NCI-H2196 treated with DMSO at 0.1 percent for 48 hours (cell line): ENCODE measurements at regions not wholly inside any gene's neighbourhood (a gene's known extent, or its start where the extent isn't known, plus 50 kb on each side); places are given as distances from the start of the nearest gene placed in this dataset.

Experiments used
- DNase-seq: peaks from one replicate; lab custom pipeline; 2025; ENCODE audit not compliant: unreplicated experiment; lab: John Stamatoyannopoulos, UW

DNA sequence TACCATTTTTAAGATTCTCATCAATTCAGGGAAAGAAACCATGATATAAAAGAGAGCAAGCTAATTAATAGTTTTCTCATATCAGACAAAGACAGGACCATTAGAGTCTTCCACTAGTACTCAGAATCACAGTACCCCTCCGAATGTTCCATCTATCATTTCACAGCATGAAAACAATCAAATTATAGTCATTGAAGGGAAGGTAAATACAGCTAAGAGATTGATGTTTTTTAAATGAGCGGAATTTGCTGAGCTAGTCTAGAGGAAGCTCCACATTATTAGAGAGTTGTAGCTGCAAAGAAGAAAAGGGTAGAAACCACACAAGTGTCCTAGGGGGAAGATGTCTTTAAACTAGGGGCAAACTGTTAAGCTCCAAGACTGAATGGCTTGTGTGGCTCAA is 808.9 kb downstream of the CDH11 start:
- no peak for DNase-seq

DNA sequence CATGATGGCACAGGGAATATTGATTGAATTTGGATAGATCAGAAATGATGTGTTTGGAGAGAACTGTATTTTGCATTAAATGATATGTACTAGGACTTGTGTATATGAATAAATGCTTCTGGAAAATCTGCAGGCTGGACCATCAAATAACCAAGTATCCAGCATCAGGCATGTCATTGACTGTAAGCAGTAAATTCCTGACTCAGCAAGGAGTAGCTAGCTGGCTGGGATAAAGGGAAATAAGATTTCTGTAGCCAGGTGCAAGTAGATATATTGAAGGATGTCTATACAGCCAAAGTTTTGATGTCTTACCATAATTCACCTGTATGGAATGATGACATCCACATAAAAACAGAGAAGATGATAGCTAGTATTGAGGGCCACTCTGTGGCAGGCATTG is 809.6 kb downstream of the CDH11 start:
- no peak for DNase-seq

DNA sequence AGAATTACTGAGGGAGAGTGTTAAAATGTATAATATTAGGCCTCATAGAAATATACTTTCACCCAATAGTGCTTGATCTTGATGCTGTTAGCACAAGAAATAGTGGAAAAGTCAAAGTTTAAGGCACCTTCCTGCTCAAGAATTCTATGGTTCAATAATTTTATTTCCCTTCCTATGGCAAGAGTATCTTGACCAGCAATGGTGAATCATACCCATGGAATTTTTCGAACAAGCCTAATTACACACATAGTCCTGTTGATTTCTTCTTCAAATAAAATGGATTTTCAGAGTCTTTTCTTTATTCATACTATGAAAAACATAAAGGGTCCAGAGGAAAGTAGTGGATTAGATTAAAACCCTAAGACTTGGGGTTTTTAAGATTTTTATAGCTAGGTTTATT is 810.6 kb downstream of the CDH11 start:
- DNase-seq: no peak

DNA sequence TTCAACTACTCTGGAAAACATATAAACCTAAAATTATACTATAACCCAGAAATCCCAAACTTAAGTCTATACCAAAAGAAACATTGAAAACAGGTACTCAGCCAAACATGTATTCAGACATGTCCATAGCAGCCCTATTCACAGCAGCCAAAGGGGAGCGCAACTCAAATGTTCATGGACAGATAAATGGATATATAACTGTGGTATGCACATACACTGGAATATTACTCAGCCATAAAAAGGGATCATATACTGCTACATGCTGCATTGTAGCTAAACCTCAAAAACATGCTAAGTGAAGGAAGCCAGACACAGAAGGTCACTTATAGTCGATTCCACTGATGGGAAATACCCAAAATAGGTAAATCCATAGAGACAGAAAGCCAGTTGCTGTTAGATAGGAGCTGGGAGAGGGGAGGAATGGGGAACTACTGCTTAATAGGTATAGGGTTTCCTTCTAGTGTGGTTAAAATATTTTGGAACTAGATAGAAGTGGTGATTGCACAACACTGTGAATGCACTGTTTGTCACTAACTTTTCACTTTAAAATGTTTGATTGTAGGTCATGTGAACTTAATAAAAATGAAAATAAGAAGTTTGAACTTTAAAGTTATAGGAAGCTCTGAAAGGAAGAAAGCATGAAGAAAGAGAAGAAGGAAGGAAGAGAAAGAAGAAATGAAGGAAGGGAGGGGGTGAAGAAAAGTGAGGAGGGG is 812.3 kb downstream of the CDH11 start:
- DNase-seq: no peak

DNA sequence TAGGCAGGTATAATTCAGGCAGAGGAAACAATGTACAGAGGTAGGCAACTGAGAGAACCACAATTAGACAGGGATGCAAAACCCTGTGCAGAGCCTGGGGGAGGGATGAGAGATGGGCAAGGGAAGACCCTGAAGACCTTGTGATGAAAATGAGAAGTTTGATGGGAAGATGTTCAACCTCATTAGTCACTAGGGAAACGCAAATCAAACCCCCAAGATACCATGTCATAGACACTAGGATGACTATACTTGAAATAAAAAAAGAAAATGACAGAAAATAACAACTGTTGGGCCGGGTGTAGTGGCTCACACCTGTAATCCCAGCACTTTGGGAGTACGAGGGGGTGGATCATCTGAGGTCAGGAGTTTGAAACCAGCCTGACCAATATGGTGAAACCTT is 813.1 kb downstream of the CDH11 start:
- DNase-seq: no peak

DNA sequence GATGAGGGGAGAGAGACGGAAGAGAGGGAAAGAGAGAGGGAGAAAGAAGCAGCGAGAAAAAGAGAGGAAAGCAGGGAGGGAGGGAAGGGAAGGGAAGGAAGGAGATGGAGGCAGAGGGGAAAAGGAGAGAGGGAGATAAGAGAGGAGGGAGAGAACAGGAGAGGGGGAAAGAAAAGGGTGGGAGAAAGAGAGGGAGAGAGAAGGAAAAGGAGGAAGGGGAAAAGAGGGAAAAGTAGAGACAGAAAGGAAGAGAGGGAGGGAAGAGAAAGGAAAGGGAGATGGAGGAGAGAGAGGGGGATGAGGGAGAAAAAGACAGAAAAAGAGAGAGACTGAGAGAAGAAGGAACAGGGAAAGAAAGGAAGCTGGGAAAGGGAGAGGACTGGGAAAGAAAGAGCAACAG is 814.4 kb downstream of the CDH11 start:
- no peak for DNase-seq

DNA sequence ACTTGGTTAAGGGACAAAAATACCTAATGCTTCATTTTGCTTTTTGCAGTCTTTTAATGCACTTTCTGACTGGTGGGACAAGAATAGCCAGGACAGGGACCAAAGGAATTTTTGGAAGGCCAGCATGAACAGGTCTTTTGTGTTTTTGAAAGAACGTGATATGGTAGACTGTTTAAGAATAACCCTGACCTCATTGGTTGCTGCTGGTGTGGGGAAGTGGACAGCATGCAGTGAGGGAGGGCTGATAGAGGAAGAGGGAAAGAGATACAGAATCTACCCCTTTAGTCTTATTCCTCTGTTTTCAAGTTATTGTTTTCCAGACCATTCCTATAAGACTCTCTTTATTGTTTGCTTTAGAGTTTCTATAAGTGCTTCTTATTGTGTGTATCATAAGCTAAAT is 816.2 kb downstream of the CDH11 start:
- no peak for DNase-seq

DNA sequence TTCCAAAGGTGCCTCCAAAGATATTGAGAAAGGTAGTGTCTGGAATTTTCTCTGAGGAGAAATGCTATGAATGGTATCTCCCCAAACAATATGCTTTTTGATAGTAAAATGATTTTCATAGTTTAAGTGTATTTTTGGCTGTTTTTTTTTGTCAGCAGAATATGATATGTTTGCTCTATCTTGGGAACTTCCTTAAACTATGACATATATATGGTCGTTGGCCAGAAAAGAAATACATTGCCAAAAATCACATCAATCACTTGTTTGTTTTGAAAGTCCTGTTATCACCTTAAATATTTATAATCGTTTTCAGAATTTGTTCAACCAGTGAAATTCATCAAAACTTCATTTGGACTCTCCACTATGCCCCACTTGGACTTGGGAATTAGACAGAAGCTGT is 816.9 kb downstream of the CDH11 start:
- no peak for DNase-seq

DNA sequence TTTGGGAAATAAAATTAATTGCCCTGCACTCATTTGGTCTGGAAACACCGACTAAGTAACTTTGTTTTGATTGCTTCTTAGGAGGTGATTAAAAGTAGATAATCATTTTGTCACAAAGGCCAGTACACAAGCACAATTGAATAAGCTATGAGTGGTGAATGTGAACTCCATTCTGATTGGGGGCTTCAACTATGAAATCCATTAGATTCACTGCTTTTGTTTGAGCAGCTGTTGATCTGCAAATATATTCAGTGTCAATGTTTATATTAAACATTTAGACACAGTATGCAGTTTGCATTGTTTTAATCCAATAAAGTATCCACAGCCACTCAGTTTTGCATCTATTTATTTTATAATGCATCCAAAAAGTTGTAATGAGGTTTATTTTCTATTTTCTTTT is 817.5 kb downstream of the CDH11 start:
- no peak for DNase-seq

DNA sequence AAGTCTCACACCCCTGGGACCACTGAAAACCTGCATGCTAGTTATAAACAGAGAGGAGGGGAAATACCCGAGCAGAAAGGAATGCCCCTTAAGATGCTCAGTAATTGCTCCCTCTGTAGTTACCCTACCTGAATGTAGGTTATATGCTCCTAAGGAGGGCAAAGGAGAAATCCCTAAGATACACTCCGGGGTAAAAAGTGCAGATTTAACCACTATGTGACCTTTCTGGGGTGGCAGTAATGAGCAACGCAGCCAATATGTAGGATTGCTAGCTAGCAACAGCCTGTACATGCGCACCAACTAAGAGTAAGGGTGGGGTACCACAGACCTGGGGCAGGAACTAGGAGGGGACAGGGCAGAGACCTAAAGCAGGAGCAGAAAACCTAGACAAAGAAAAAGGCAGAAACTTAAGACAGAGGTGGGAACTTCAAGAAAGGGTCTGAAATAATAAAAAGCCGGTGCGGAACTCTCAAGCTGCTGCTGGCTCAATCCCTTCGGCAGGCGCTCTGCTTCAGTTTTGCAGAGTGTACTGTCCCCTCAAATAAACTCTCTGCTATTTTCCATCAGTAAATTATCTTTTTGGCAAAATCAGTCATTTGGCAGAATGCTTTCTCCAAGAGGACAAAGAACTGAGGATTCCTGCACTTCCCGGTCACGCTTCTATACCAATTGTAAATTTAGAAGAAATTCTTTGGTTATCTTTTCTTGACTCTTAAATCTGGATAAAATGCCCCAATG is 823.8 kb downstream of the CDH11 start:
- no peak for DNase-seq

DNA sequence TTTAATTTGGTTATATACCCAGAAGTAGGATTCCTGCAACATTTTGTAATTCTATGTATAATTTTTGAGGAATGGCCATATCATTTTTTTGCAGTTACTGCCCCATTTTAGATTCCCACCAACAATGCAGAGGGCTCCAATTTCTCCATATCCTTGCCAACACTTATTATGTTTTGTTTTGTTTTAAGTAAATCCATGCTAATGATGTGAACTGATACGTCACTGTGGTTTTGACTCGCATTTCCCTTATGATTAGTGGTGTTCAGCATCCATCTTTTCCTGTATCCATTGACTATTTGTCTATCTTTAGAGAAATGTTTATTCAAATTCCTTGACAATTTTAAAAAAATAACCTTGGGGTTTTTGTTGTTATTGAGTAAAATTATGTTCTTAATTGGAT is 826.4 kb downstream of the CDH11 start:
- no peak for DNase-seq

DNA sequence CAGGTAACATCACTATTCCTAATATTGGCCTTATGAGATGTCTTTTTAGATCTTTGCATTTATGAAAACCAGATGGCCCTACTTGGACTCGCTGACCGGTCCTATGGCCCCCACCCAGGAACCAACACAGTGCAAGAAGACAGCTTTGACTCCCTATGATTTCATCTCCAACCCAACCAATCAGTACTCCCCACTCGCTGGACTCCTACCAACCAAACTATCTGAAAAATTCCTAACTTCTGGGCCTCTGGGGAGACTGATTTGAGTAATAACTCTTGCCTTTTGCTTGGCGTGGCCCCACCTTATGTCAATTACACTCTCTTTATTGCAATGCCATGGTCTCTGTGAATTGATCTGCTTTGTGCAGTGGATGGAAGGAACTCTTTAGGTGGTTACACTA is 828.9 kb downstream of the CDH11 start:
- no peak for DNase-seq

DNA sequence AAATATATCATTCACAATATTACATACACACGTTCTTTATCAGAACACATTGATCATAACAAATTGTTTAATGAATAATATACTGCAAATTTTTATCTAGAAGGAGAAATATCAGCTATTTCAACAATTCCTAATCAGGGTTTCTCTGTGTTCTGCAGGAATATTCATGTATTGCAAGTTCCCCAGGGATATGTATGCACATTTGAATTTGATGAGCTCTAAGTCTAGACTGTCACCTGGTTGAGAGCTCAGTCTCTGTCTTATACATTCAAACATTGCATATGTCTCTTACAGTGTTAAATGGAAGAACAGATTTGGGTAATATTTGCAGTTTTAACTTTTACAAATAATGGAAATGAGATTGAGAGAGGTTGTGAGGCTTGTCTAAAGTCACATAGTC is 829.7 kb downstream of the CDH11 start:
- DNase-seq: no peak

DNA sequence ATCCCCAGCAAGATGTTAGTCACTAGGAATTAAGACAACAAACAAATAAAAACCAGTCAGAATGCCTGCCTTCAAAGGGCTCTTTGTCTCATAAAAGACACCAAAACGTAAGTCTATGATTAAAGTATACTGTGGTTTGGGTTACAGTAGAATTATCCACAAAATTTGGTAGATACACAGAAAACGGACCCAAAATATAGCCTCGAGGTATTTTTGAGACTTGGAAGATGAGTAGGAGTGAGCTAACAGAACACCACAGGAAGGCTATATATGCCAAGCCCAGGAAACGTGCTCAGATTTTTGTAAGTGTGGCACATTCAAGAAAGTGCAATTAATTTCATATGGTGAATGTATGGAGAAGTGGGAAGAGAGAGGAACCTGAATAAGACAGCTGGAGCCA is 831.4 kb downstream of the CDH11 start:
- no peak for DNase-seq

DNA sequence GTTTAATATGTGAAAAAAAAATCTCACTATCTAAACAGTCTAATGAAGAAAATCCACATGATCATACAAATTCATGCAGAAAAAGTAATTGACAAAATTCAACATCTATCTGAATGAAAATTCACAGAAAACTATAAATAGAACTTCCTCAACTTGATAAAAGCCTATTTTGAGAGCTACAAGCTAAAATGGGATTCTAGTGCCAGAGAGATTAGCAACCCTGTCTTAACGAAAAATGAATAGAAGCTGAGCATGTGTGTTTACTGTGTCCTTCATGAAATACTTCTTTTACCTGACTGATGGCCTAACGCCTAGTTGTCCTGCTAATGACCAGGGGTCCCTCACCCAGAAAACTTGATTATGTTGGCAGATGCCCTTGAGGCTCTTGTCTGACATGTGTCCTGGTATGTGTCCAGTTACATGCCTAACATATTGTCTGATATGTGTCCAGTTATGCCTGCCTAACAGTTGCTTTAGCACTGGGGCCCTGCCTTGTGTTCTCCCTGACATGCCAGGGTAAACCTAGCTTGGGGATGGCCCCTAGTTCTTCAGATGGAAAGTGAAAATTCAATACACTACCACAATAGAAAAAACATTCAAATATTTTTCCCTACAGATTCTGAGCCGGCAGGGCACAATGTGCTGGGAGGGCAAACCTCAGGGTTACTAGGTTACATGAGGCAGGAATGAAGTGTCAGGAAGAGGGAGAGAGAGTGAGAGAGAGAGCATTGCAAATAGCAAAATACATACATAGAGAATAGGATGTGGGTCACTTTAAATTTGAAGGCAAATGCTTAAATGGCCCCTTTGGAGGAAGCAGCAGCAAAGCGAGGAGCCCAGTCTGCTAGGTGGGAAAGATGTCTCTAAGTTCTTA is 834.0 kb downstream of the CDH11 start:
- no peak for DNase-seq

DNA sequence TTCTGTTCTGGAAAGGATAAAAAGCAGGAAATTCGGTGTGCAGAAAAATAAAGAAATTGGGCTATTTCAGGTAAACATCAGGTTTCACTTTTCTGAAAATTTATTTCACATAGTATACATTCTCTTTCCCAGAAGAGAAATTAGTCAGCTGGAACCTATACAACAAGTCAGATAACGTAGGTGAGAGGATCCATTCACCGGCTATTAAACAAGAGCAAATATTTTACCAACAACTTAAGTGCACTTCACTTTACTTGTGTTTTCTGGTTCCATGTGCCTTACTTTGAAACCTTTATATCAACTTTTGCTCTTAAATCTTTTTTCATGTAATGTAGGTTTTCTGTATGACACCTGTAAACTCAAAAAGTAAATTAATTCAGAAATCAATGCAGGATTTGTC is 839.7 kb downstream of the CDH11 start:
- no peak for DNase-seq

DNA sequence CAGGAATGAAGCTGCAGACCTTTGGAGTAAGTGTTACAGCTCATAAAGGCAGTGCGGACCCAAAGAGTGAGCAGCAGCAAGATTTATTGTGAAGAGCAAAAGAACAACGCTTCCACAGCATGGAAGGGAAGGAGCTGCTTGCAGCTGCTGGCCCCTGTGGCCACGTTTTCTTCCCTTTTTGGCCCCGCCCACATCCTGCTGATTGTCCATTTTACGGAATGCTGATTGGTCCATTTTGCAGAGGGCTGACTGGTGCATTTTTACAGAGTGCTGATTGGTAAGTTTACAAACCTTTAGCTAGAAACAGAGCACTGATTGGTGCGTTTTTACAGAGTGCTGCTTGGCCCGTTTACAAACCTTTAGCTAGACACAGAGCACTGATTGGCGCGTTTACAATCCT is 841.5 kb downstream of the CDH11 start:
- DNase-seq: no peak

DNA sequence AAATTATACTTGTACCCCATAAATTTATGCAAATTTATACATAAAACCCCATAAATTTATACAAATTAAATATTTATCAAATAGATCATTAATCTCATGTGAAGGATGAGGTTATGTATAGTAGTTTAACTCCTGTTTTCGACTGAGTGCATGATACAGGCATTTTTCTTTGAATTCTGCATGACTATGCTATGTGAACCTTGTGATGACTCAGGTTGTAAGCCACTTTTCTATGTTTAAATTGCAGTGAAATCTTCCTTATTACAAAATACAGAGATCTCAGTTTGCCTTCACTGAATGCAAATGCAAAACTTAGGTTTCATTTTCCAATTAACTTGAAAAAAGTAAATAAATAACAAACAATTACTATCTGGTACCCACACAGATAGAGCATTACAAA is 843.7 kb downstream of the CDH11 start:
- no peak for DNase-seq

DNA sequence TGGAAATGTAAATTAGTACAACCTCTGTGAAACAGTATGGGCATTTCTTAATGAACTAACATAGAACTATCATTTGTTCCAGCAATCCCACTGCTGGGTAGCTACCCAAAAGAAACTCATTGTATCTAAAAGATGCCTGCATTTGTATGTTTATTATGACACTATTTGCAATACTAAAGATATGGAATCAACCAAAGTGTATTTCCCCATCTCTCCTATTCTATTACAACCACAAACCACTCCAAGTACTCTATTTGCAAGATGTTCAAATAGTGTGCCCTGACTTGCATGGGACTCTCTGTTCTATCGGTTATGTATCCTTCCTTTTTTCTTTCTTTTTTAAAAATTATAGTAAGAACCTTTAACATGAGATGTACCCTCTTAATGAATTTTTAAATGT is 845.2 kb downstream of the CDH11 start:
- DNase-seq: no peak

DNA sequence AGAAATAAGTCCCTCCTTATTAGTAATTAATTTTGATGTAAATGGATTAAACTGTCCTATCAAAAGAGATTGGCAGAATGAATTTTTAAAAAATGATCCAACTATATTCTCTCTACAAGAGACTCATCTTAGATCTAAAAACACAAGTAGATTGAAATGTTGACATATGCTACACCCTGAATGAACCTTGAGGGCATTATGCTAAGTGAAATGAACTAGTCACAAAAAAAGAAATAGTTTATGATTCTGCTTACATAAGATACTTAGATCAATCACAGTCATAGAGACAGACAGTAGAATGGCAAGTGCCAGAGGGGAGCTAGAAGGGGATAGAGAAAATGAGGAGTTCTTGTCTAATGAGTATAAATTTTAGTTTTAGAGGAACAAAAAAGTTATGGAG is 849.8 kb downstream of the CDH11 start:
- no peak for DNase-seq

DNA sequence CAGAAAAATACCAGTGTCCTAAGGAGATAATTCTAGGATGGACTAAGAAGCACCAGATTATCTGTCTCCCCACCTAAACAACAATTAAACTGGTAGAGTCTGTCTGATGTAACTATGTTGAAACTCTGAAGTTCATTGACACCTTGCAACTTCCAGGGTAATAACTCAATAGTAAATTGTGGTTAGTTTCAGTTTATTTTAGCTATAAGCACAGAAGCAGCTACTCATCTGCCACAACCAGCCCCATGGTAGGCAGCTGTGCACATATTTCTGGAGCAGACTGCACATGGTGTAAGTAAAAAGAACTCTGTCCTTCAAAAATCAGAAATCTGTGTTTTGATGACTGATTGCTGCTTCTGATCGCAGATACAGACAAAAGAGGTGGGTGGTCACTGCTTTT is 852.1 kb downstream of the CDH11 start:
- DNase-seq: no peak

DNA sequence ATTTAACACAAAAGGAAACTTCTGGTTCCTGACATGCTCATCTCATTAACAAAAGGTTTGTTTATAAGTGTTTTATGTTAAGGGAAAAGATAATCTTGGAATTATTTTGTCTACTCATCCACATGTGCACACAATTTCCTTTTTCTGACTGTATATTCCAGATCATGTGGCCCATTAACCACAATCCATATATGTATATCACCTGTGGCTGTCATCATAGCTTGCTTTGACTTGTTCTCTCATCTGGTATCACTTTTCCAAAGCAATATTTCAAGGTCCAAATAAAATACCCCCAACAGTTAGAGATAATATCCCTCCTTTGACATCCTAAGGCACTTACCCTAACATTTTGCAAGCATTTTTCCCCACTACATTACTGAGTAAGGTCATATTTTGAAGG is 856.1 kb downstream of the CDH11 start:
- no peak for DNase-seq
